H9 (cell line): ENCODE measurements at regions not wholly inside any gene's neighbourhood (a gene's known extent, or its start where the extent isn't known, plus 50 kb on each side); places are given as distances from the start of the nearest gene placed in this dataset.

Source experiments
- DNase-seq: peaks from one replicate; pipeline ENCODE4 v3.0.0-alpha.2; 2017
- H2AFZ ChIP-seq: one replicate; pipeline ENCODE4 v1.6.1; 2013; ENCODE audit warnings: mild to moderate bottlenecking, low read length, control low read depth, moderate library complexity
- H2AK5ac ChIP-seq: 2 replicates; pipeline ENCODE4 v1.6.1; 2013; ENCODE audit warnings: low read length, control low read depth, mixed read lengths; ENCODE audit not compliant: insufficient read length
- H2BK120ac ChIP-seq: one replicate; pipeline ENCODE4 v1.6.1; 2013; ENCODE audit warnings: low read depth, mild to moderate bottlenecking, low read length, control low read depth, inconsistent platforms; ENCODE audit not compliant: poor library complexity, severe bottlenecking
- H2BK12ac ChIP-seq: 2 replicates; pipeline ENCODE4 v1.6.1; 2013; ENCODE audit warnings: low read length, control low read depth, mixed read lengths, low read depth; ENCODE audit not compliant: insufficient read length
- H2BK15ac ChIP-seq: 2 replicates; pipeline ENCODE4 v1.6.1; 2013; ENCODE audit warnings: low read depth, low read length, control low read depth
- H2BK20ac ChIP-seq: one replicate; pipeline ENCODE4 v1.6.1; 2013; ENCODE audit warnings: low read depth, mild to moderate bottlenecking, low read length, control low read depth, inconsistent platforms; ENCODE audit not compliant: poor library complexity, severe bottlenecking
- H2BK5ac ChIP-seq: 2 replicates; pipeline ENCODE4 v1.6.1; 2013; ENCODE audit warnings: low read length, control low read depth, mixed read lengths; ENCODE audit not compliant: insufficient read length
- H3K14ac ChIP-seq: 2 replicates; pipeline ENCODE4 v1.6.1; 2013; ENCODE audit warnings: low read length, control low read depth; ENCODE audit not compliant: insufficient read depth
- H3K18ac ChIP-seq: 2 replicates; pipeline ENCODE4 v1.6.1; 2013; ENCODE audit warnings: low read depth, mild to moderate bottlenecking, mixed read lengths, low read length, control low read depth; ENCODE audit not compliant: insufficient read length
- H3K23ac ChIP-seq: 2 replicates; pipeline ENCODE4 v1.6.1; 2013; ENCODE audit warnings: low read length, control low read depth, mixed read lengths, low read depth; ENCODE audit not compliant: insufficient read length
- H3K23me2 ChIP-seq: 2 replicates; pipeline ENCODE4 v1.6.1; 2013; ENCODE audit warnings: low read depth, mild to moderate bottlenecking, mixed read lengths, low read length, control low read depth; ENCODE audit not compliant: insufficient read length, poor library complexity, severe bottlenecking
- H3K27ac ChIP-seq: 2 replicates; pipeline ENCODE4 v1.5.1; 2013; ENCODE audit warnings: low read length, control low read depth, mixed read lengths, low read depth; ENCODE audit not compliant: insufficient read length
- H3K27me3 ChIP-seq: 2 replicates; pipeline ENCODE4 v1.6.1; 2013; ENCODE audit warnings: low read length, control low read depth, inconsistent platforms; ENCODE audit not compliant: insufficient read depth
- H3K4ac ChIP-seq: 2 replicates; pipeline ENCODE4 v1.6.1; 2013; ENCODE audit warnings: low read depth, mild to moderate bottlenecking, control low read depth, inconsistent platforms, low read length, moderate library complexity
- H3K4me1 ChIP-seq: 2 replicates; pipeline ENCODE4 v1.6.1; 2013; ENCODE audit warnings: low read length, control low read depth, inconsistent platforms; ENCODE audit not compliant: insufficient read depth
- H3K4me2 ChIP-seq: 2 replicates; pipeline ENCODE4 v1.6.1; 2013; ENCODE audit warnings: low read length, control low read depth, mixed read lengths; ENCODE audit not compliant: insufficient read length, insufficient read depth
- H3K56ac ChIP-seq: 2 replicates; pipeline ENCODE4 v1.6.1; 2013; ENCODE audit warnings: low read depth, mild to moderate bottlenecking, mixed read lengths, low read length, control low read depth; ENCODE audit not compliant: insufficient read length
- H3K79me1 ChIP-seq: 2 replicates; pipeline ENCODE4 v1.6.1; 2013; ENCODE audit warnings: low read depth, mild to moderate bottlenecking, moderate library complexity, low read length, control low read depth, inconsistent platforms; ENCODE audit not compliant: insufficient read depth, poor library complexity, severe bottlenecking
- H3K79me2 ChIP-seq: 2 replicates; pipeline ENCODE4 v1.6.1; 2013; ENCODE audit warnings: low read length, control low read depth, inconsistent platforms; ENCODE audit not compliant: insufficient read depth
- H3K9ac ChIP-seq: 2 replicates; pipeline ENCODE4 v1.6.1; 2013; ENCODE audit warnings: low read length, control low read depth, mixed read lengths; ENCODE audit not compliant: insufficient read length; ENCODE audit errors: extremely low read depth
- H3K9me3 ChIP-seq: one replicate; pipeline ENCODE4 v1.6.1; 2013; ENCODE audit warnings: low read depth, low read length, inconsistent platforms; ENCODE audit not compliant: control insufficient read depth
- H3T11ph ChIP-seq: one replicate; pipeline ENCODE4 v1.6.1; 2013; ENCODE audit warnings: mild to moderate bottlenecking, low read length, control low read depth, inconsistent platforms
- H4K20me1 ChIP-seq: one replicate; pipeline ENCODE4 v1.6.1; 2013; ENCODE audit not compliant: control insufficient read depth, insufficient read length, insufficient read depth
- H4K5ac ChIP-seq: 2 replicates; pipeline ENCODE4 v1.6.1; 2013; ENCODE audit warnings: low read depth, mild to moderate bottlenecking, mixed read lengths, low read length, control low read depth; ENCODE audit not compliant: insufficient read length
- H4K8ac ChIP-seq: replicated peaks from 2 replicates; pipeline ENCODE4 v1.6.1; 2013; ENCODE audit warnings: low read length, control low read depth, mixed read lengths, low read depth; ENCODE audit not compliant: insufficient read length
- H4K91ac ChIP-seq: 2 replicates; pipeline ENCODE4 v1.6.1; 2013; ENCODE audit warnings: low read depth, mild to moderate bottlenecking, moderate library complexity, mixed read lengths, low read length, control low read depth; ENCODE audit not compliant: insufficient read length
- H3K27ac Mint-ChIP-seq, 3 experiments: 2 replicates in 2 of 3; 3 replicates in 1 of 3; pipeline ENCODE4 v1.8.0; 2020 to 2021; ENCODE audit warnings: mixed read lengths in 3 of 3, mild to moderate bottlenecking in 1 of 3, moderate library complexity in 1 of 3
- H3K27me3 Mint-ChIP-seq: 2 replicates; pipeline ENCODE4 v1.8.0; 2021; ENCODE audit warnings: low read depth, mild to moderate bottlenecking, moderate library complexity, mixed read lengths
- H3K36me3 Mint-ChIP-seq, 3 experiments: 2 replicates in 2 of 3; 3 replicates in 1 of 3; pipeline ENCODE4 v1.8.0; 2020 to 2021; ENCODE audit warnings: low read depth in 3 of 3, mixed read lengths in 3 of 3; ENCODE audit not compliant: insufficient read depth in 1 of 3
- H3K4me1 Mint-ChIP-seq, 2 experiments: 2 replicates each; pipeline ENCODE4 v1.8.0; 2020; ENCODE audit warnings: mixed read lengths in 2 of 2
- H3K4me3 Mint-ChIP-seq, 2 experiments: 2 replicates in 1 of 2; 3 replicates in 1 of 2; pipeline ENCODE4 v1.8.0; 2020 to 2021; ENCODE audit warnings: mild to moderate bottlenecking in 2 of 2, mixed read lengths in 2 of 2, moderate library complexity in 1 of 2
- H3K9me3 Mint-ChIP-seq, 2 experiments: 2 replicates in 1 of 2; 3 replicates in 1 of 2; pipeline ENCODE4 v1.8.0; 2020; ENCODE audit warnings: mild to moderate bottlenecking in 2 of 2, mixed read lengths in 2 of 2, moderate library complexity in 1 of 2
- WGBS: extraction: QIAGEN DNeasy Blood & Tissue Kit; methylation state at CpG from one replicate; pipeline ENCODE4 v1.1.7; 2013; ENCODE audit warnings: missing lambda C conversion rate, low lambda C conversion rate, mixed read lengths; ENCODE audit not compliant: insufficient read length; ENCODE audit errors: extremely low coverage; 5-methylcytosine and 5-hydroxymethylcytosine counted together
- TF ChIP-seq, protein P1 (sequence below): fragments of 200-600 bp; sonication (generic); conservative IDR thresholded peaks from 3 replicates; pipeline ENCODE4 v1.8.0; 2021; ENCODE audit warnings: antibody characterized with exemption, mild to moderate bottlenecking

DNA sequence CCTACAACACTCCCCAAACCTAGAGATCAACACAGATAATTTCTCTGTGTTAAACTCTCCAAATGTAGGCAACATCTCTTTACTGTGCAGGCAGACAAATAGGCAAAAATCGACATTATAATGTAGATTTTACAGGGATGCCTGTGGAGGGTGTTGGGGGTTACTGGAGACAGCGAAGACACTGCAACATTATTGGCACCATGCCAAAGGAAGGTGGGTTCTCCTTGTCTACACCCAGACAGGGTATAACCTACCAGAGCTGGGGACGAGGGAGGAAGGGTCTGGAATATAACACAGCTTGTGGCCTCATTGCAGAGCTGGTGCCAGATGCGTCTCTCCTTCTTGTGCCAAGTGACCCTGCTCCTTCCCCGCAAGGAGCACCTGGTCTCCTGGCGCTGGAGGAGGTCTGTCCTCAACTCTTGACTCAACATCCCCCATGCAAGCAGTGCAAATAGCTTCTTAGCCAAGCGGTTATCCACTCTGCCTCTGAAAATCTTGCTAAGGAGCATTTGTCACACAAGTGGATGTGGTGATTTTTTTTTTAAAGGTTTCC lies 404.0 kb downstream of the PRDM2 start:
- WGBS = no CpG with 5 or more reads among the region's 7 CpGs
- H2AFZ ChIP-seq = no peak overlapping the region
- H3K9me3 Mint-ChIP-seq = no peaks in the 10 kb centered on the region

More for the DNA sequence above, 404.0 kb downstream of the PRDM2 start:
- Histone ChIP-seq H4K91ac (no peak overlapping the region), H2BK20ac (no peak overlapping the region), H3K18ac (no peak overlapping the region), H2BK120ac (no peak overlapping the region), H3K27ac (no peak overlapping the region), H3K79me2 (no peaks in the 10 kb centered on the region), H2BK12ac (no peak overlapping the region), H3K14ac (no peak overlapping the region), H2BK5ac (peak overlapping the region; percentile 14), H2BK15ac (no peak overlapping the region), H3T11ph (no peak overlapping the region), H2AK5ac (no peak overlapping the region), H3K23me2 (no peaks in the 10 kb centered on the region), H3K23ac (no peak overlapping the region), H4K8ac (no peak overlapping the region), H3K27me3 (no peaks in the 10 kb centered on the region), H3K4me2 (no peak overlapping the region), H3K56ac (no peak overlapping the region), H3K4ac (no peak overlapping the region), H4K5ac (no peak overlapping the region), H3K9me3 (no peaks in the 10 kb centered on the region), H4K20me1 (no peaks in the 10 kb centered on the region), H3K79me1 (no peaks in the 10 kb centered on the region), H3K9ac (no peak overlapping the region), H3K4me1 (no peaks in the 10 kb centered on the region)
- no peak overlapping the region for H3K27ac Mint-ChIP-seq
- peak; percentile 11 for DNase-seq
- TF ChIP-seq, protein P1, sequence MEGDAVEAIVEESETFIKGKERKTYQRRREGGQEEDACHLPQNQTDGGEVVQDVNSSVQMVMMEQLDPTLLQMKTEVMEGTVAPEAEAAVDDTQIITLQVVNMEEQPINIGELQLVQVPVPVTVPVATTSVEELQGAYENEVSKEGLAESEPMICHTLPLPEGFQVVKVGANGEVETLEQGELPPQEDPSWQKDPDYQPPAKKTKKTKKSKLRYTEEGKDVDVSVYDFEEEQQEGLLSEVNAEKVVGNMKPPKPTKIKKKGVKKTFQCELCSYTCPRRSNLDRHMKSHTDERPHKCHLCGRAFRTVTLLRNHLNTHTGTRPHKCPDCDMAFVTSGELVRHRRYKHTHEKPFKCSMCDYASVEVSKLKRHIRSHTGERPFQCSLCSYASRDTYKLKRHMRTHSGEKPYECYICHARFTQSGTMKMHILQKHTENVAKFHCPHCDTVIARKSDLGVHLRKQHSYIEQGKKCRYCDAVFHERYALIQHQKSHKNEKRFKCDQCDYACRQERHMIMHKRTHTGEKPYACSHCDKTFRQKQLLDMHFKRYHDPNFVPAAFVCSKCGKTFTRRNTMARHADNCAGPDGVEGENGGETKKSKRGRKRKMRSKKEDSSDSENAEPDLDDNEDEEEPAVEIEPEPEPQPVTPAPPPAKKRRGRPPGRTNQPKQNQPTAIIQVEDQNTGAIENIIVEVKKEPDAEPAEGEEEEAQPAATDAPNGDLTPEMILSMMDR = no peak
- peaks cover 12 to 13% of the 10 kb centered on the region in 2 experiments for H3K4me1 Mint-ChIP-seq
- no peaks in the 10 kb centered on the region; a peak in 1 of 7 replicates for H3K36me3 Mint-ChIP-seq
- H3K27me3 Mint-ChIP-seq = peaks cover 5% of the 10 kb centered on the region
- H3K4me3 Mint-ChIP-seq = no peak overlapping the region
